Activated CD8-positive, alpha-beta memory T cell treated with anti-CD3 and anti-CD28 coated beads for 36 hours (primary cell): ENCODE measurements at regions not wholly inside any gene's neighbourhood (a gene's known extent, or its start where the extent isn't known, plus 50 kb on each side); places are given as distances from the start of the nearest gene placed in this dataset.

ENCODE experiments used
- CTCF ChIA-PET: fragments of 350-600 bp; sonication (Branson Sonifier 250); formaldehyde crosslinking; loops from one replicate; lab custom pipeline; 2021; ENCODE audit warnings: antibody characterized with exemption; lab: Charles Lee
- POLR2A ChIA-PET: fragments of 350-600 bp; sonication (Branson Sonifier 250); formaldehyde crosslinking; loops from one replicate; lab custom pipeline; 2021; ENCODE audit warnings: antibody characterized with exemption; lab: Charles Lee

GRCh38 chr14:104524726-104525125 is 54.8 kb upstream of the C14orf180 start:
- CTCF ChIA-PET, result no interaction called here
- POLR2A ChIA-PET, result no interaction called here

GRCh38 chr14:104526723-104527645 is 52.6 kb upstream of the C14orf180 start:
- ChIA-PET POLR2A (no interaction called here), CTCF (no interaction called here)

- POLR2A ChIA-PET, result no interaction called here
- CTCF ChIA-PET, result no interaction called here
Observed at GRCh38 chr14:104527857-104528459, 51.6 kb upstream of the C14orf180 start.

GRCh38 chr14:104528496-104528895 is 51.1 kb upstream of the C14orf180 start:
- ChIA-PET CTCF (no interaction called here), POLR2A (no interaction called here)
